Dendritic cell treated with granulocyte-macrophage colony-stimulating factor and Interleukin-4, amounts not matched to agents 40 ng/mL and 50 ng/mL, for 4 days (primary cell): ENCODE measurements at regions not wholly inside any gene's neighbourhood (a gene's known extent, or its start where the extent isn't known, plus 50 kb on each side); places are given as distances from the start of the nearest gene placed in this dataset.

Experiments used
- H3K27ac Mint-ChIP-seq: one replicate; pipeline ENCODE4 v1.8.0; 2022; ENCODE audit warnings: mild to moderate bottlenecking, mixed read lengths
- H3K27me3 Mint-ChIP-seq: one replicate; pipeline ENCODE4 v1.8.0; 2022; ENCODE audit warnings: mild to moderate bottlenecking, mixed read lengths
- H3K36me3 Mint-ChIP-seq: one replicate; pipeline ENCODE4 v1.8.0; 2022; ENCODE audit warnings: low read depth, mixed read lengths
- H3K4me1 Mint-ChIP-seq: one replicate; pipeline ENCODE4 v1.8.0; 2022; ENCODE audit warnings: low read depth, mixed read lengths
- H3K4me3 Mint-ChIP-seq: one replicate; pipeline ENCODE4 v1.8.0; 2022; ENCODE audit warnings: mild to moderate bottlenecking, moderate library complexity, mixed read lengths
- H3K9me3 Mint-ChIP-seq: one replicate; pipeline ENCODE4 v1.8.0; 2022; ENCODE audit warnings: mixed read lengths
- intact Hi-C: fragments of 100-400 bp; cut with micrococcal nuclease; formaldehyde crosslinking; loops from one replicate; pipeline ENCODE4 v1.15.0; 2022

GRCh38 chr2:82591718-82592117, 1867.4 kb downstream of the SUCLG1 start:
- Mint-ChIP-seq H3K4me1 (no peaks in the 10 kb centered on the region), H3K27me3 (no peaks in the 10 kb centered on the region), H3K27ac (no peak overlapping the region), H3K36me3 (no peaks in the 10 kb centered on the region), H3K4me3 (no peak overlapping the region), H3K9me3 (peaks cover 12% of the 10 kb centered on the region)
- intact Hi-C loops, result no loop called here

DNA sequence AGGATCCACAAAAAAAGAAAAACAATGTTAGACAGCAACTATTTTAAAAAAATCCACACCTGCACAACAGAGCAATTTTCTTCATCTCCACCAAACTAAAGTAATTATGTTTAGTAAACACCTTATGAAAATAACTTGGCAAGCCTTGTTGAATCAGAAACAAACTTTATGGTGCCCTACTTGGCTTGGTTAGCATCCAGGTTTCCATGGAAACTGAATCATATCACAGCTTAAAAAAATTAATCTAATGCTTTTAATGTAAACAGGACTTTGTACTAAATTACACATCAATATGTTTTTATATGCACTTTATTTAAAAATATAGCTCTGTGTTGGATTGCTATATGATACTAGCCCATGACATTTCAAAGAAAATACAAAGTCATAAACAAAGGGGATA, 1882.4 kb downstream of the SUCLG1 start:
- intact Hi-C loops, result no loop called here
- H3K4me1 Mint-ChIP-seq, result no peaks in the 10 kb centered on the region
- no peak overlapping the region for H3K4me3 Mint-ChIP-seq
- H3K27me3 Mint-ChIP-seq, result no peaks in the 10 kb centered on the region
- no peak overlapping the region for H3K27ac Mint-ChIP-seq
- no peaks in the 10 kb centered on the region for H3K36me3 Mint-ChIP-seq
- no peaks in the 10 kb centered on the region for H3K9me3 Mint-ChIP-seq

DNA sequence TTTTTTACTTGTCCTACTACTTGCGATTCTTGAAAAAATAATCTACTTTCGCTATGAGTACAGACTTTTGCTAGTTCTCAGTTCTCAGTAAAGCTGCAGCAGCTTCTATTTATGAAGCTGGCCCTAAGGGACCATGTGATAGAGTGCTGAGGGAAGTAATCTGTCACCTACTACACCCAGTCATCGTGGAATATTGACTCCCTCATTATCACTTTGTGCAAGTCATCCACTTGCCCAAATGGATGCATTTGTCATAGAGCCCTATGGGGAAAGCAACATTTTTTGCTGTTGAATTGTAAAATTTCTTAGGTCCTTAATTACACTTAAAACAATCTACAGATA, 1919.8 kb downstream of the SUCLG1 start:
- Mint-ChIP-seq H3K27me3 (no peaks in the 10 kb centered on the region), H3K27ac (no peak overlapping the region), H3K4me1 (no peaks in the 10 kb centered on the region), H3K9me3 (peaks cover 31% of the 10 kb centered on the region), H3K36me3 (no peaks in the 10 kb centered on the region), H3K4me3 (no peak overlapping the region)
- intact Hi-C loops, result no loop called here

GRCh38 chr2:82538590-82539279, 1920.3 kb downstream of the SUCLG1 start:
- Mint-ChIP-seq H3K27ac (no peak overlapping the region), H3K4me1 (no peaks in the 10 kb centered on the region), H3K27me3 (no peaks in the 10 kb centered on the region), H3K4me3 (no peak overlapping the region), H3K9me3 (peaks cover 31% of the 10 kb centered on the region), H3K36me3 (no peaks in the 10 kb centered on the region)
- intact Hi-C loops, result no loop called here

GRCh38 chr2:82528288-82528687, 1930.8 kb downstream of the SUCLG1 start:
- H3K27ac Mint-ChIP-seq, result no peak overlapping the region
- H3K36me3 Mint-ChIP-seq, result no peaks in the 10 kb centered on the region
- intact Hi-C loops, result no loop called here
- H3K27me3 Mint-ChIP-seq, result no peaks in the 10 kb centered on the region
- H3K4me3 Mint-ChIP-seq, result no peak overlapping the region
- peaks cover 10% of the 10 kb centered on the region for H3K9me3 Mint-ChIP-seq
- H3K4me1 Mint-ChIP-seq, result no peaks in the 10 kb centered on the region

DNA sequence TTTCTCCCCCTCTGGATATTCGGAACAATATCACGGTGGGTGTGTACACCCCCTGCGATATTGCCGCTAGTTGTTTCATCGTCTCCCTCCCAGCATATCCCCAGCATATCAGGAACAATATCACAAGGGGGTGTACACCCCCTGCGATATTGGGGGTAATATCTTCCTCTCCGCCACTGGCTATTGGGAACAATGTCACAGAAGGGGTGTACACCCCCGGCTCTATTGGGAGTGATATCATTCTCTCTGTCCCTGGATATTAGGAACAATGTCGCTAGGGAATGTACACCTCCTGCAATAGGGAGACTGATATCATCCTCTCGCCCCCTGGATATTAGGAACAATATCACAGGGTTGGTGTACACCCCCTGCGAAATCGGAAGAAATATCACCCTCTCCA, 1932.0 kb downstream of the SUCLG1 start:
- Mint-ChIP-seq H3K27ac (no peak overlapping the region), H3K27me3 (no peaks in the 10 kb centered on the region), H3K9me3 (peaks cover 18% of the 10 kb centered on the region), H3K4me3 (no peak overlapping the region), H3K4me1 (no peaks in the 10 kb centered on the region), H3K36me3 (no peaks in the 10 kb centered on the region)
- intact Hi-C loops, result no loop called here

- H3K27me3 Mint-ChIP-seq, result no peaks in the 10 kb centered on the region
- no peak overlapping the region for H3K27ac Mint-ChIP-seq
- peaks cover 19% of the 10 kb centered on the region for H3K9me3 Mint-ChIP-seq
- intact Hi-C loops, result no loop called here
- no peak overlapping the region for H3K4me3 Mint-ChIP-seq
- no peaks in the 10 kb centered on the region for H3K4me1 Mint-ChIP-seq
- no peaks in the 10 kb centered on the region for H3K36me3 Mint-ChIP-seq
Observed at GRCh38 chr2:82526277-82526676, 1932.8 kb downstream of the SUCLG1 start.

DNA sequence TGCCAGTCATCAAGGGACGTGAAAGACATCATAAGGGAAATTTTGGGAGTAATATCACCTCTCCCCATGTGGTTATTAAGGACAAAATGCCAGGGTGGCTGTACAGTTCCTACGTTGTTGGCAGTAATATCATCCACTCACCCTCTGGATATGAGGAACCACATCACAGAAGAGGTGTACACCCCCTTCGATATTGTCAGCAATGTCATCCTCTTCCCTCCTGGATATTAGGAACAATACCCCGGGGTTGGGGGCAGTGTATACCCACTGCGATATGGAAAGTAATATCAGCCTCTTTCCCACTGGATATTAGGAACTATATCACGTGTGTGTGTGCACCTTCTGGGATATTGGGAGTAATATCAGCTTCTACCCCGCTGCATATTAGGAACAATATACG, 1933.3 kb downstream of the SUCLG1 start:
- H3K27ac Mint-ChIP-seq, result no peak overlapping the region
- H3K27me3 Mint-ChIP-seq, result no peaks in the 10 kb centered on the region
- H3K4me3 Mint-ChIP-seq, result no peak overlapping the region
- no peaks in the 10 kb centered on the region for H3K4me1 Mint-ChIP-seq
- peaks cover 19% of the 10 kb centered on the region for H3K9me3 Mint-ChIP-seq
- intact Hi-C loops, result no loop called here
- H3K36me3 Mint-ChIP-seq, result no peaks in the 10 kb centered on the region

- intact Hi-C loops, result no loop called here
- no peaks in the 10 kb centered on the region for H3K36me3 Mint-ChIP-seq
- H3K27me3 Mint-ChIP-seq, result no peaks in the 10 kb centered on the region
- H3K9me3 Mint-ChIP-seq, result peaks cover 19% of the 10 kb centered on the region
- no peaks in the 10 kb centered on the region for H3K4me1 Mint-ChIP-seq
- H3K27ac Mint-ChIP-seq, result no peak overlapping the region
- no peak overlapping the region for H3K4me3 Mint-ChIP-seq
Observed at GRCh38 chr2:82524826-82525225, 1934.3 kb downstream of the SUCLG1 start.

DNA sequence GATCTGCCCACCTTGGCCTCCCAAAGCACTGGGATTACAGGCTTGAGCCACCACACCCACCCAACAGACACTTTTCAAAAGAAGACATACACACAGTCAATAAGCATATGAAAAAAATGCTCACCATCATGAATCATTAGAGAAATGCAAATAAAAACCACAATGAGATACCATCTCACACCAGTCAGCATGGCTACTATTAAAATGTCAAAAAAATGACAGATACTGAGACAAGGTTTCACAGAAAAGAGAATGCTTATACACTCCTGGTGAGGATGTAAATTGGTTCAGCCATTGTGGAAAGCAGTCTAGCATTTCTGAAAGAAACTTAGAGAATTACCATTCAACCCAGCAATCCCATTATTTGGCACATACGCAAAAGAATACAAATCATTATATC, 1947.2 kb downstream of the SUCLG1 start:
- no peaks in the 10 kb centered on the region for H3K36me3 Mint-ChIP-seq
- no peaks in the 10 kb centered on the region for H3K4me1 Mint-ChIP-seq
- no peak overlapping the region for H3K4me3 Mint-ChIP-seq
- intact Hi-C loops, result no loop called here
- H3K27ac Mint-ChIP-seq, result no peak overlapping the region
- peaks cover 16% of the 10 kb centered on the region for H3K9me3 Mint-ChIP-seq
- no peaks in the 10 kb centered on the region for H3K27me3 Mint-ChIP-seq

- Mint-ChIP-seq H3K4me3 (no peak overlapping the region), H3K27ac (no peak overlapping the region), H3K36me3 (no peaks in the 10 kb centered on the region), H3K4me1 (no peaks in the 10 kb centered on the region), H3K9me3 (peaks cover 16% of the 10 kb centered on the region), H3K27me3 (no peaks in the 10 kb centered on the region)
- intact Hi-C loops, result no loop called here
Observed at GRCh38 chr2:82508702-82509101, 1950.4 kb downstream of the SUCLG1 start.

DNA sequence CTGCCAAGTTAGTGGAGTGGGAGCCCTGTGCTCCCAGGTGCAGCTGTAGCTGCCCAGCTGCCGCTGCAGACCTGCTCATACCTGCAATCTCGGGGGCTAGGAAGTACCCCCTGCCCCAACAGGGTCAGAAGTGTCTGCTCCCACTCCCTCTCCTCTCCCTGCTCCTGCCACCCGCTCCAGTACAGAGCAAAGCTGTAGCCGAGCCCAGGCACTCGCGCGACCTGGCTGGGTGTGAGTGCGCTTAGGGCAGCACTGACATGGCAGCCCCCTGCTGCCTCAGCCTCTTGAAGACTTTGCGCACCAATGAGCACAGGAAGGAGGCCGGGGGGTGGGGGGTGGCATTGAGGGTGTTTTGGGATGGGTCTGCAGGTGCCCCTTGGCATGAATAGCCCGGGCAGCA, 1951.4 kb downstream of the SUCLG1 start:
- H3K36me3 Mint-ChIP-seq, result no peaks in the 10 kb centered on the region
- no peak overlapping the region for H3K4me3 Mint-ChIP-seq
- intact Hi-C loops, result no loop called here
- peaks cover 20% of the 10 kb centered on the region for H3K9me3 Mint-ChIP-seq
- H3K4me1 Mint-ChIP-seq, result no peaks in the 10 kb centered on the region
- no peak overlapping the region for H3K27ac Mint-ChIP-seq
- no peaks in the 10 kb centered on the region for H3K27me3 Mint-ChIP-seq

GRCh38 chr2:82501217-82501616, 1957.9 kb downstream of the SUCLG1 start:
- H3K9me3 Mint-ChIP-seq, result peaks cover 37% of the 10 kb centered on the region
- no peaks in the 10 kb centered on the region for H3K27me3 Mint-ChIP-seq
- intact Hi-C loops, result no loop called here
- no peaks in the 10 kb centered on the region for H3K36me3 Mint-ChIP-seq
- H3K27ac Mint-ChIP-seq, result no peak overlapping the region
- no peaks in the 10 kb centered on the region for H3K4me1 Mint-ChIP-seq
- H3K4me3 Mint-ChIP-seq, result no peak overlapping the region

DNA sequence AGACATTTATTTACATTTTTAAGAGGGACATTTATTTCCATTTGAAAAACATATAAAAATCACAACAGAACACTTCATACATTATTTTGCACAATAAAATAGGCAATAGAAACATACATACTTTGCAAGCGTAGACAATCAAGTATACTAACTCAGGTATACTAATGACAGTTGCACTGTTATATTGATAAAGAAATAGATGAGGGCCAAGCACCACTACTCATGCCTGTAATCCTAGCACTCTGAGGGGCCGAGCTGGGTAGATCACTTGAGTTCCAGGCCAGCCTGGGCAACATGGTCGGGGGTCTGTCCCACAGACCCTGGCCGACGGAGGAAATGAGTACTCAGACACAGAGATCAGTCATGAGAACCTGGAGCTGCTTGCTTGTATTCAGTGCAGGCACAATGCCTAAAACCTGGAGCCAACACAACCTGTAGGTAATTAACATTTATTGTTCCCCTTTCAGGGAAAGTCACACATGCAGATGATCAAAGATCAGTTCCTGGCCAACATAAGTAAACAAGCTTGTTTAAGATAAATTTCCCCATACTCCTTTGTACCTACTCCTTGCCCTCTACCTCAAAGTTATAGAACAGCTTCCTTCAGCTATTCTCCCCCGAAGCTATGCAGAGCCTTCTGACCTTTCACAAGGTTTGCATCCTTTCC, 1960.2 kb downstream of the SUCLG1 start:
- no peaks in the 10 kb centered on the region for H3K4me1 Mint-ChIP-seq
- intact Hi-C loops, result no loop called here
- H3K9me3 Mint-ChIP-seq, result peaks cover 37% of the 10 kb centered on the region
- H3K4me3 Mint-ChIP-seq, result no peak overlapping the region
- H3K27me3 Mint-ChIP-seq, result no peaks in the 10 kb centered on the region
- no peak overlapping the region for H3K27ac Mint-ChIP-seq
- H3K36me3 Mint-ChIP-seq, result no peaks in the 10 kb centered on the region

- Mint-ChIP-seq H3K36me3 (no peaks in the 10 kb centered on the region), H3K4me1 (no peaks in the 10 kb centered on the region), H3K9me3 (peaks cover 13% of the 10 kb centered on the region), H3K27ac (no peak overlapping the region), H3K4me3 (no peak overlapping the region), H3K27me3 (no peaks in the 10 kb centered on the region)
- intact Hi-C loops, result no loop called here
Observed at GRCh38 chr2:82494739-82495138, 1964.3 kb downstream of the SUCLG1 start.
